Dermis blood vessel endothelial cell (primary cell): ENCODE measurements at regions not wholly inside any gene's neighbourhood (a gene's known extent, or its start where the extent isn't known, plus 50 kb on each side); places are given as distances from the start of the nearest gene placed in this dataset.

Experiments
- DNase-seq: peaks from one replicate; pipeline ENCODE4 v3.0.0; 2010

DNA sequence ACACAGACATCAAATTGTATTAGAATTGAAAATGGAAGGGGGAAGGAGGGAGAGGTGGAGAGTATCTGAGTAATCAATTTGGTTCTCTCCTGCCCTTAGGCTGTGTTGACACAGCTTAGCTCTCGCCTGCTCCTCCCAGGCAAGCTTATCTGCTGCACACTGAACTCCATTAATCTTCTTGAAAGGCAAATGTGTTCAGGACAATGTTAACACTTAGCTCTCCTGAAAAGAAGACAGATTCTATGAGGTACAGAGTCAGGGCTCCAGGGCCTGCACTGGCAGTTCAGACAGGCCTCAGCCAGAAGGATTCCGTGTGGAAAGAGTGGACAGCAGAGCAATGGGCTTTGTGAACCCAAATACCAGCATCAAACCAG, 430.0 kb upstream of the TNP1 start:
- DNase-seq: no peak

DNA sequence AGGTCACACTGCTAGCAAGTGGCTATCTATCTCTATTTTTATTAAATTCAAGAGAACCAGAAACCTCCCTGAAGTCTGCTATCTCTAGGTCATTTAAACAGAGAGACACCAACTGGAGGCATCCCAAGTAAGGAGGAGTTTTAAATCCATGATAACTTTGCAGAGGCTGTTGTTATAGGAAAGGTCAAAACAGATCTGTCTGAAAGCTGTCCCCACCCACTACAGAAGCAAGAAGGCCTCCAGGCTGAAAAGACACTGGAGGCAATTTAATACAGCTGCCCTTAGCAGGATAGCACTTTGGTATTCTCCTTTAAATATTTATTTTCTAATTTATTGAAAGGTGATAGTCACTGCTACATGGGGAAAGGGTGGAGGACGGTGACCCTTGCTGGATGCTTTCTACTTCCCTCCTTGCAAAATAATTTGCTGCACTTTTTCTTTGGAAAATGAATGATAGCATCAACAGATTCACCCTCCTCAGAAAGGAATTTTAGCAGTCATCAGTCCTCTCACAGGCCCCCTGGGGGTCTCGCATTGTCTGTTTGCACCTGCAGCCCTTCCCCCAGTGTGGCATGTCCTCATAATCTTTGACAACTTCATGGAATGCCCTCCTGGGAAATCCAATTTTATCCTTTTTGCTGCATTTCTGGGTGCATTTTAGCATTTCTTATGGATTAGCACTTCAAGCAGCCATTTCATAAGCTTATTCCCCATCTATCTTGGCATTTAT, 429.5 kb upstream of the TNP1 start:
- DNase-seq: no peak

DNA sequence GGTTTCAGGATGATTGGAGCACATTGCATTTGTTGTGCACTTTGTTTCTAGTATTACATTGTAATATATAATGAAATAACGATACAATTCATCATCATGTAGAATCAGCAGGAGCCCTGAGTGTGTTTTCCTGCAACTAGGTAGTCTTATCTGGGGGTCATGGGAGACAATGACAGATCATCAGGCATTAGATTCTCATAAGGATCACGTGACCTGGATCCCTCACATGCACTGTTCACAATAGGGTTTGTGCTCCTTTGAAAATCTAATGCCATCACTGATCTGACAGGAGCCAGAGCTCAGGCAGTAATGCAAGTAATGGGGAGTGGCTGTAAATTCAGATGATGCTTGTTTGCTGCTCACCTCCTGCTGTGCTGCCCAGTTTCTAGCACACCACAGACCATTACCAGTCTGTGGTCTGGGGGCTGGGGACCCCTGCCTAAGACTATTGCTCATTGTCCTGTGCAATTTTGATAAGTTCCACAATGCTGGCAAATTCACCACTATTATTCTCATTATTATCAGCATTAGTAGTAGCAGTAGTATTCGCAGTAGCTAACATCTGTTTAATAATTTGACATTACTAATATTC, 428.7 kb upstream of the TNP1 start:
- no peak for DNase-seq

DNA sequence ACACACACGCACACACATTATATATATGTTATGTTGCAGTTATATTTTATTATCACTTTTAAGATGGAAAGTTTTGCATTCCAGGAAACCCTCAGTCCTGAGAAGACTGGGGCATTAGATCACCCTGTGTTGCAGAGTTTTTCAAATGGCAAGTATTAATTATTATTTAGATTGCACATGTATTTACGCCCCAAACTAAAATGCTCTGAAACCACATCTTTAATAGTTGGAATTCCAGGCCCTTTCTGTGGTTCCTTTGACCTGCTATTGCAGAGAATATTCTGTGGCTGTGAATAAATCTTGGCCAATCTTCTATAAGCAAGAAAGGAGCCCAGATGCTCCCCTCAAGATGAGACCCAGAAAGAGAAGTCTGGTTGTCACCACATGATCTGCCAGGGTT, 427.0 kb upstream of the TNP1 start:
- no peak for DNase-seq

DNA sequence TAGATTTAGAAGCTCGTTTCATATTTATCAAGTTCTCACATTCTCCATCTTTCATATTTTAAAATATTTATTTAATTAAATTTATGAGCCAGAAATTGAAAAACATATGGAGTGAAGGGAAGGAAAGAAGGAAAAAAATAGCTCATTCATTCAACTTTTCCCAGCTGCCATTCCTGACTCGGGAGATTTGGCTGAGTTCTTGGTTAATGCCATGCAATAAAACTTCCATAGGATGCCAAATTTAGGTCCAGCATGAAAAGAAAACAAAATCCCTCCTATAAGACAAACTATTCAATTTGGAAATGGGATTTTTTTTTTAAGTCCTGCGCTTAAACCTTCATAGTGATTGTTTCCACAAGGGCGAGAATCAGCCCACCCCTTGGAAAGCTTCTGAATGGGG, 426.1 kb upstream of the TNP1 start:
- no peak for DNase-seq

DNA sequence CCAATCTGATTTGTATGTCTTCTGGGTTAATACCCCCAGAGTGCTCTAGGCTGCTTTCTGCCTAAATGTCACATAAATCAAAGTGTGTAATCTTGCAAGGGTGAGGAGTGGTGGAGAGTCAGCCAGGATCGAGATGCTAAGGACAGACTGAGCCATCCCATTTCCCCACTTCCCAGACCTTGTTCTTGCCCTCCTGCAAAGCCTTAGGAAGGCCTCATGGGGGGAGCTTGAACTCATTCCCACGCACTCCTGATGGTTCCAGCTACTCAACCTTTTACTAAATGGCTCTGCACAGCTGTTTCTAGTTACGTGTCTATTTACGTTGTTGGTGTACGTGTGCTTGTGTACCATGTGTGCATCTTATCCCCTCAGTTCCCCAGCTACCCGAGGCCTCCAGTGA, 423.6 kb upstream of the TNP1 start:
- no peak for DNase-seq

DNA sequence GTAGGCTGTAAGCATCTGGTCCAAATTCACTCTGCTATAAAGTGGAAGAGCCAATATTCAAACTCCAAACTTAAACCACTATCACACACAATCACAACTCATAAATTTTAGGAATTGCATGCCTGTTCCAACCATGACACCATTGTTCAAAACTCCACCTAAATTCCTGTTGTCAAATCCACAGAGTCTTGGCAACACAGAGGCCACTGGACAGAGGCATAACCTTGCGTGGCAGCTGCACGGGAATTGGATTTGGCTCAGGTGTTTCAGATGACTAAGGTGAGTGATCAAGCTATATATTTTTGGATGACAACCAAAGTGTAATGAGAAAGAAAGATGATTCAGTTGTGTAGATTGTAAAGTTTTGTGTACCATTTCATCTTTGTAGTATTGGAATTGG, 422.7 kb upstream of the TNP1 start:
- no peak for DNase-seq

DNA sequence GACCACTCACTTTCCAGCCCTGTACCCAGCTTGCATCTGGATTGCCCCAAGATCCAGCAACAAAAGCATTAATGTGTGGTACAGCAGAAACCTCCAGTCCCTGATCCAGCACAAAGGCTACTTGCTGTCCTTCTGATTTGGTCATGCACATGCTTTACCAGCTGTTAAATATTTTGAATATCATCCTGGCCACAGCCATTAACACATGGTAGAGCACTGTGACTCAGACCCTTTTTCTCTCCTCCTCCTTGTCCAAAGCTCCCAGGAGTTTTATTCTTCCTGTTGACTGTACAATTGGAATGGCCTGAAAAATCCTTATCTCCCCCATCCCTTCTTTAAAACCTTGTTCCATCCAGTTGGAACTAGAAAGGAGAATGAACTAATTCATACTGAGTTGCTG, 419.7 kb upstream of the TNP1 start:
- DNase-seq: peak; percentile 12

DNA sequence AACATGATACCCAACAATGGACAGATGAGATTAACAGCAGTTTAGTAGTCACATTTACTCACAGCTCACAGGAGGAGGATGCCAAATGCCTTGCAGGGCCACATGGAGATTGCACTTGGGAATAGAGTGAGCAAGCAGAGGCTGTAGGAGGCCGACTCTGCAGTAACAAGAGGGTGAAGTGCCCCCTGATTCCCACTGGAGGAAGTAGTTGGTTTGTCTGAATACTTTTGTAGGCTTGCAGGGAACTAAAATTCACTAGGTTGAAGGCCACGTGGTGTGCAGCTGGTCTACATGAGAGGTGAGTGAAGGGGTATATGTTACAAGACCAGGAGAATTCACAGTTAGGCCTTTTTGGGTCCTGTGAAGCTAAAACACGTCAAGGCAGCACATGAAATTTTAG, 419.3 kb upstream of the TNP1 start:
- no peak for DNase-seq

DNA sequence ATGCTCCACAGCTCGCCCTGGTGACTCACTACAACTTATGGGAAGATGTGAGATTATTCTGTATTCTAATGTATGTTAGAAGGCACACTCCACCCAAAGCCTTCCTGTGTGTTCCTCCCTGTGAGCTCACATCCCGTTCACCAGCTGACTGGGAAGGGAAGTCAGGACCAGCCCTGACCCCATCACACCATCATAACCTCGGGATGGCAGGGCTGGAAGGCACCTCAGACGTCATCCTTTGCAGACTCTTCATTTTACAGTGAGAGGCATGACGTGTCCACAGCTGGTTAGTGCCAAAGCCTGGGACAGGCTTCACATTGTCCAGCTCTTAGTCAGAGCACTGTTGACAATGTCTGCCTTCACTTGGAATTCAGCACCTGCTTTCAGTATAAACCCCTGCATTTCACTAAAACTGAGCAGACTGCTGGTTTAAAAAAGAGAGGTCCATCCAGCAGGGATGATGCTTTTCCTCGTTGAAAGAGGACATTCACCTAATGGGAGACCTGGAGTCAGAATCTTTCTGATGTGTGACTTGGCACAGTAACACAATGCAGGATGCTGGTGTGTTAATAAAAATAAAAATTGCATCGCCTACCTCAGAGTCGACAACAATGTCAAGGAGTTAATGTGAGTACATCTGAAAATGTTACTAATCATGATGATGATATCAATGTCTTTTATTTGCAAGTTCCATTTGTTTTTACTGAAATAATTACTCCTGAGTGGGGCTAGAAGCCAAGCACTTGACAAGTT, 418.0 kb upstream of the TNP1 start:
- DNase-seq: peak; percentile 61

DNA sequence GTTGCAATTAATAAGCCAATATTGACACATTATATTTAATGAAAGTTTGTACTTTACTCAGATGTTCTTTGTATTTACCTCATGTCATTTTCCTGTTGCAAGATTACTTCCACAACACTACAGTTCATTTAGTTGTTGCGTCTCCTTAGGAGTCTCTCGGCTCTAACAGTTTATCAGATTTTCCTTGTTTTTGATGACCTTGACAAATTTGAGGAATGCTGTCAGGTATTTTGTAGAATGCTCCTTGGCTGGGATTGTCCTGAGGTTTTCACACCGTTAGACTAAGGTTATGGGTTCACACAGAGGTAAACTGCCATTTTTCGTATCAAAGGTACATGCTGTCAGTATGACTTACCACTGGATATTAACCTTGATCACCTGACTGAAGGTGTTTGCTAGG, 416.6 kb upstream of the TNP1 start:
- DNase-seq: no peak

DNA sequence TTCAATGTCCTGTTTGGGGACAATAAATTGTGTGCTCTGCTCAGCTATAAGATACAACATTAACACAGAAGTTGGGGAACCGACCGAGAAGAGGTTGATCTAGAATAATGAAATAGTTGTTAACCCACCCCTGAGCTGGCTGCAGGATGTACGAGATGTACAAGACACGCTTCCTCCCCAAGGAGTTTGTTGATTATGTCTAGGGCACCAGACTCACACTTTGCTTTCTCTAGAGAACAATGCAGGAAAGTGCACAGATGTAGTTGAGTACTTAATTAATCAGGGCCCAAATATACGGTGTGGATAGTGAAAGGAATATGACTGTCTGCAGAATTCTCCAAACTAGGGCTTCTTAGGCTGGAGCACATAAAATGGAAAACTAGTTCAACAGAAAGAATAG, 415.2 kb upstream of the TNP1 start:
- DNase-seq: peak; percentile 15

DNA sequence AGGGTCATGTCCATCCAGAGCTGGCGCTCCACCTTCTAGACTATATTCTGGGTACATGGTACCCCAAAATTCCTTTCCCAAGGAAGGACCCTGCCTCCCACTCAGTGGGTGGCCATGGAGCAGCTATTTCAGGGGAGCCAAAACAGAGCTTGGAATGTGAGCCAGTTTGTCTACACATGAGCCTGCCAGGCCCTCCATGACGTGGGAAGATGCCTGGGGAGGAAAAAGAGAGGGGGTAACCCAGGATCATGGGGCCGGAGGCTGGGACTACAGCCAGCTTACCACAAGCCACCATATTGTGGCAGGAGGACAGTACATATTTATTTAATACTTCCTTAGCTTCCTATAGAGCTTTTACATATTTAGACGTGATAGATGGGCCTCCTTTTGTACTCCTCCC, 414.7 kb upstream of the TNP1 start:
- no peak for DNase-seq

DNA sequence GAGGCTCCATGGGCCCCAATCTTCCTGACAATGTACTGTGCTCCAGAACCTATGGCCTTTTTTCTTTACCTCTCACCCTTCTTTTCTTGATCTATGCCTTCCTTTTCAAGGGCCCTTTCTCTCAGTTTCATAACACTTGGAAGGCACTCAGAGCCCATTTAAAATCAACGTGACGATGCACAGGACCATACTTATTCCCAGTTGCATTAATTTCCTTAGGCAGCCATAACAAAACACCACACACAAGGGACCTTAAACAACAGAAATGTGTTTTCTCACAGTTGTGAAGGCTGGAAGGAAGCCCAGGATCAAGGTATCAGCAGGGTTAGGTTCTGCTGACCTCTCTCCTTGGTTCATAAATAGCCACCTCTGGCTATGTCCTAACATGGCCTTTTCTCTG, 414.0 kb upstream of the TNP1 start:
- DNase-seq: no peak

DNA sequence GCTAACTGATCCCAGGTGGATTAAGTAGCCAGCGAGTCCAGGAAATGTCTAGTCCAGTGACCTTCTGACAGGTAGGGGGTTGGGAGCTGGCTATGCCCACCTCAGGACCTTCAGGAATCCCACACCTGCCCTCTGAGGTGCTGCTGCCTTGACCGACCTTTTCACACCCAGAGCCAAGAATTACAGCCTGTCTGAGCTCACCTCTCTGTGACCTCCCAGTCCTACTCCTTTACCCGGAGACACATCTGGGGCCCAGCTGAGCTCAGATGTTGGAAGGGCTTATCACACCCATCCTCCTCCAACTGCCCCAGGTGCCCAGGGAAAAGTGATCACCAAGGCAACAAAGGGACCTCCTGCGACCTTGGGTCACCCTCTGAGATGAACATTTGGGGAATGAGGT, 413.3 kb upstream of the TNP1 start:
- DNase-seq: no peak

DNA sequence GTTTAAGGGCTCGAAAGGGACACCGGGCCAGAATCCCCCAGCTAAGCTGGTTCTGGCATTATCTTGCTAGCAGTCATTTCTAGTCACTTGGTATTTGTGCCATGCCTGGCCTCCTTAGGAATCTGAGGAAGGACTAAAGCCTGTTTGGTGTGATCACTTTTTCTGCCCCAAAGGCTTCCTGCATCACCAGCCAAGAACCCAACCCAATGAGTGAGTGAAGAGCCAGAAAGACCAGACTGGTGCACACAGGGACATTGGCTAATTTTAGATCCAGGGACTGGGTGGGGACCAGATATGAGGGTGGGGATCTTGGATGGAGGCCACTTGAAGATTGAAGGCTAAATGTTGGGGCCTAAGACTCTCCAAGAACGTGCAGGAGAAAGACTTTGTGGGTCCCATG, 411.9 kb upstream of the TNP1 start:
- no peak for DNase-seq

DNA sequence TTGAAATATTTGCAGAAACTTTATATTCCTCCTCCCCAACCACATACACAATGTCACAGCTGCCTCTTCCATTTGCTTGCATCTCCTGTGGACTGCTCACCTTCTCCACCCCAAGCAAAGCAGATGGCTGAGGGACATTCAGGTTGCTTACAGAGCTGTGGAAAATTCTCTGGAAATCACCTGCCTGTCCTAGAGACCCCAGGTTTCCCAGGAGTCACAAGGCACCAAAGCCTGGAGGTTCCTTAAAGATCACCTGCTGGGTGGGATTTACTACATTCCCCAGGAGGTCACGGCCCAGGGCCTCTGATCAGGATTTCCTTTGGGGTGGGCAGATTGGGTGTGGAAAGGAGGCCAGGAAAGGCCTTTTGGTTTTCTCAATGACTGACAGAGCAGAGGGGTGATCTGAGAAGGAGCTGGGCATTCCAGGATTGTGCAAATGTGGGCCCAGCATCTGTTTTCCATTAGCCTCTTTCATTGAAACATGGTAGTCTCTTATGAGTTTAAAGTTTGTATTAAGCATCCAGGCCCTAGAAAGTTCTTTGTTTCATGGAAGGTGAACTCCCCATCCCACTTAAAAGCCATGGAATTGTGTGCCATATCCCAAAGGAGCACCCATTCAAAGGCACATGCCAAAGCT, 410.7 kb upstream of the TNP1 start:
- no peak for DNase-seq

DNA sequence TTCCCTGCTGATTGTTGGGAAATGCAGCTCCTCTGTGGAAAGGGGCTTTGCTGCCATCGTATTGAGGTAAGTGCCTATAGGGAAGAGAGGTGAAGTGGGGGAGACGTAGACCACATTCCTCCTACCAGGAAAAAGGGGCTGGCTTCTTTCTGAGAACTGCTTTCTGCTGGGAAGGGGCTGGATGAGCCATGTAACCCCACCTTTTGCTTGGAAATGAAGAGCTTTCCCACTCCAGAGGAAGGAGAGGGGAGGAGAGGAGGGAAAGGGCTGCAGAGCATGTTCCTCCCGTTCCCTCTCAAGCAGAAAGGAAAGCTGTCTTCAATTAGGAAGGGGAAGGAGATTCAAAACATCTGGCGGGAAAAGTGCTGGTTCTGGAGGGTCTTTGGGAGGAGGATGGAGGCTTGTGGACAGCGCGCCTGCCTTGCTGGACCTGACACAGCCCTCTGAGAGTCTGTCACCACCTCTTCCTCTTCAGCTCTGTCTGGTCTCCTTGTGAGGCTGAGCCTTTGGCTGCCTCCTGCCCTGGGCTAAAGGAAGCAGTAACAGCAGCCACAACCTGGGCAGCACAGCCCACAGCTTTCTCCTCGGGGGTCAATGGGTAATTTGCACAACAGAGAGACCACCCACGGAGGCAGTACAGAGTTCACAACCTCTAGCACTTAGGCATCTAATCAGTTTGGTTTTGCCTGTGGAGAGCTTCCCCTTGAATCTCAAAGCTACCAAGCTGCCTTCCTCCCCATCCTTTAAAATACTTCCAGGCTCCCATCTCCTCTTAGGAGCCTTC, 410.0 kb upstream of the TNP1 start:
- no peak for DNase-seq

DNA sequence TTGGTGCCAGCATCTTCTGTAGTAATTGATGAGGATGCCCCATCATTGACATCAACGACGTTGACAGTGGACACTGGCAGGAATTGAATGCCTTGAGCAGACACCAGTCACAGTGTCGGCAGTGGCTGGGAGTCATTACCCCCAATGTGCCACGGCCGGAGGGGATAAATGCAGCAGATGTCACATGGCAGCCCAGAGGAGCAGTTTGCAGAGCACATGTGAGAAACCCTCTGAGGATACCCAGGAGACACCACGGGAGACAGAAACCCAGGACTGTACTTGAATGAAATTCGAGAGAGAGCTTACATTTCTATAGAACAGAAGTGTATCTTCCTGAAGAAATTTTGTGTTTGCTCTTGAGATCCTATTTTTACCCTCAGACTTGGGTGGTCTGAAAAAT, 409.1 kb upstream of the TNP1 start:
- no peak for DNase-seq

DNA sequence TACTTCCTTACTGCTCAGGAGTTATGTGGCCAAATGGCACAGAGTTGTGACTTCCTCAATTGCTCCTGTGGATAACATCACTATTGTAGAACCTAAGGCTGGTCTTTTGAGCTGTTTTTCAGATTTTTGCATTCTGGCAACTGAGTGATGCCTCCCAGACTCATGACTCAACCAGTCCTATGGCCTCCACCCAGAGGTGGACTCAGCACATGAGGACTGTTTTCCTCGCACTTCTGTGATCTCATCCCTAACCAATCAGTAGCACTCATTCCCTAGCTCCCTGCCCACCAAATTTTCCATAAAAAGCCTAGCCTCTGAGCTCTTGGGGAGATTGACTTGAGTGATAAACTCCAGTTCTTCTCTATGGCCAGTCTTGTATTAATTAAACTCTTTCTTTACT, 407.9 kb upstream of the TNP1 start:
- DNase-seq: no peak

DNA sequence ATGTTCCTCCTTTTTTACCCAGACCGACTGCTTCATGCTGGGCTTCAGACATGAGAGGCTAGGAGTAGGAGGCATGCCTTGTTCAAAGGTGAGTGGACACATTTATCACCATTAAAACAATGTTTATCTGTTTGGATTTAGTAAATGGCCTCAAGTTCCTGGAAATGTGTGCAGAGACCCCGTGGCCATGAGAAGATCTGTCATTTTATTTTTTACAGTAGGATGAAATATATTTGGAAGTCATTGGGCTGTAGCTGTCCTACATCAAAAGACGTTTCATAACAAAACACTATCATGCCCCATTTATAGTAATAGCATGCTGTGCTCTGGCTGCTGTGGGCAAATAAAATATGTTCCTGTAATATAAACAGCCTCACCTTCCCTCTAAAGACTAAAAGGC, 403.9 kb upstream of the TNP1 start:
- no peak for DNase-seq

DNA sequence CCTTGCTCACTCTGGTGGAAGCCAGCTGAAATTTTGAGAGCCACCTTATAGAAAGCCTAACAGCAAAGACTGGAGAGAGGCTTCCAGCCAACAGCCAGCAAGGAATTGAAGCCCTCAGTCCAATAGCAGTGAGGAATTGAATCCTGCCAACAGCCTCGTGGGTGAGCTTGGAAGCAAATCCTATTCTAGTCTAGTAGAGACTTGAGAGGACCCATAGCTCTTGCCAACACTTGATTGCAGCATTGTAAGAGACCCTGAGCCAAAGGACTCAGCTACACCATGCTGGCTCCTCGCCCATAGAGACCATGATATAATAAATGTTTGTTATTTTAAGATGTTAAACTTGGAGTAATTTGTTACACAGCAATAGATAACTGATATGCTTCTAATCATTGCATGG, 403.0 kb upstream of the TNP1 start:
- DNase-seq: no peak

DNA sequence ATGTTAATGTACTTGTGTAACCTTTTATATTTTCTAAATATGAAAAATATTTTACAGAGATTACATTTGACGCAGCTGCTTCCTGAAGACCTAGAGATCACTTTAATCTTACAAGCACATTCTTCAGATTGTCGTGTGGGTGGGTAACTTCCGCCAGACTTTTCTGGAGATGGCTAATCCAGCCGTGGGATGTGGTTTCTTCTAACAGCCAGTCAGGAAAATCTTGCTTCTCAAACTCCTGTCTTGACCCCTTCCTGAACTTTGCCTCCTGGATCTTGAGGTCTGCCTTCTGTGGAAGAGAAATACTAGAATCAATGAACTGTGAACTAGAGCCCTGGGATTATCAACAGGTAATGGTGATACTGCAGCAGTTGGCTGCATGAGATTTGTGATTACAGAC, 401.6 kb upstream of the TNP1 start:
- DNase-seq: peak; percentile 53
